Stimulated activated naive B cell treated with anti-CD40 and anti-IgM and Interleukin-4, amounts not matched to agents 10 μg/mL and 1 μg/mL and 100 μg/mL, for 72 hours (primary cell): ENCODE measurements at regions not wholly inside any gene's neighbourhood (a gene's known extent, or its start where the extent isn't known, plus 50 kb on each side); places are given as distances from the start of the nearest gene placed in this dataset.

Experiments
- ATAC-seq, 2 donors: fragments of 150-1000 bp; cut with Tn5 transposase; replicated peaks; 2 replicates each; pipeline ENCODE4 v1.10.0; 2021; ENCODE audit warnings: moderate library complexity in 1 of 2
- DNase-seq: peaks from one replicate; pipeline ENCODE4 v3.0.0; 2021
- H3K27ac Mint-ChIP-seq: one replicate; pipeline ENCODE4 v1.8.0; 2022; ENCODE audit warnings: mild to moderate bottlenecking, mixed read lengths
- H3K27me3 Mint-ChIP-seq, 2 donors: one replicate each; pipeline ENCODE4 v1.8.0; 2022; ENCODE audit warnings: mixed read lengths in 2 of 2
- H3K36me3 Mint-ChIP-seq, 2 donors: one replicate each; pipeline ENCODE4 v1.8.0; 2022; ENCODE audit warnings: mixed read lengths in 2 of 2, mild to moderate bottlenecking in 1 of 2
- H3K4me1 Mint-ChIP-seq, 2 donors: one replicate each; pipeline ENCODE4 v1.8.0; 2022; ENCODE audit warnings: mixed read lengths in 2 of 2, mild to moderate bottlenecking in 1 of 2
- H3K4me3 Mint-ChIP-seq, 2 donors: one replicate each; pipeline ENCODE4 v1.8.0; 2022; ENCODE audit warnings: mild to moderate bottlenecking in 2 of 2, mixed read lengths in 2 of 2, moderate library complexity in 1 of 2
- H3K9me3 Mint-ChIP-seq, 2 donors: one replicate each; pipeline ENCODE4 v1.8.0; 2022; ENCODE audit warnings: mixed read lengths in 2 of 2, mild to moderate bottlenecking in 1 of 2

- Mint-ChIP-seq H3K27me3 (peaks cover 0 to 4% of the 10 kb centered on the region in 2 donors), H3K36me3 (no peaks in the 10 kb centered on the region), H3K4me1 (no peaks in the 10 kb centered on the region), H3K9me3 (no peaks in the 10 kb centered on the region), H3K27ac (no peak overlapping the region), H3K4me3 (no peak overlapping the region)
- ATAC-seq, result no peak
- no peak for DNase-seq
Measured at GRCh38 chr13:94765814-94766213, 53.5 kb upstream of the SOX21 start.

DNA sequence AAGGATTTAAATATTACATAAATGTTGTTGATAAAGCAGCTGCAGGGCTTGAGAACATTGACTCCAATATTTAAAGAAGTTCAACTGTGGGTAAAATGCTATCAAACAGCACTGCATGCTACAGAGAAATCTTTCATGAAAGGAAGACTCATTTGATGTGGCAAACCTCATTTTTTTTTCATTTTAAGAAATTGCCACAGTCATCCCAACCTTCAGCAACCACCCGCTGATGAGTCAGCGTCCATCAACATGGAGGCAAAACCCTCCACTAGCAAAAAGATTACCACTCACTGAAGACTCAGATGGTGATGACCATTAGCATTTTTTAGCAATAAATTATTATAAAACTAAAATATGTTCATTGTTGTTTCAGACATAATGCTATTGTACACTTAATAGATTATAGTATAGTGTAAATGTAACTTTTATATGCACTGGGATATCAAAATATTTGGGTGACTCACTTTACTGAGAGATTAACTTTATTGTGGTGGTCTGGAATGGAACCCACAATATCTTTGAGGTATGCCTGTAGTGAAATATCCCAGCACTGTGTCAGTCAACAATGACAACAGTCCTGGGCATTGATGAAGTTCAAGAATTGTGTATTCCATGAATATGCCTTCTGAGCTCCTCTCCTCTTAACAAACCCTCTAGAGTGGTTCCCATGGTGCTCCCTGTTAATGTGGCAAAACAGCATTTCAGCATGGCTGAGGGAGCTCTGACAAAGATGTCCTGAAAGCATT lies 52.4 kb upstream of the SOX21 start:
- no peak for ATAC-seq

More for the DNA sequence above, 52.4 kb upstream of the SOX21 start:
- H3K27ac Mint-ChIP-seq, result no peak overlapping the region
- H3K36me3 Mint-ChIP-seq, result no peaks in the 10 kb centered on the region
- no peak for DNase-seq
- H3K9me3 Mint-ChIP-seq, result no peaks in the 10 kb centered on the region
- H3K27me3 Mint-ChIP-seq, result peaks cover 0 to 4% of the 10 kb centered on the region in 2 donors
- H3K4me1 Mint-ChIP-seq, result no peaks in the 10 kb centered on the region
- no peak overlapping the region for H3K4me3 Mint-ChIP-seq
